ENCODE measurements at regions not wholly inside any gene's neighbourhood (a gene's known extent, or its start where the extent isn't known, plus 50 kb on each side); places are given as distances from the start of the nearest gene placed in this dataset.
A peak's percentile ranks its signal among the peaks of the same experiment; 100 is the strongest.

DNA sequence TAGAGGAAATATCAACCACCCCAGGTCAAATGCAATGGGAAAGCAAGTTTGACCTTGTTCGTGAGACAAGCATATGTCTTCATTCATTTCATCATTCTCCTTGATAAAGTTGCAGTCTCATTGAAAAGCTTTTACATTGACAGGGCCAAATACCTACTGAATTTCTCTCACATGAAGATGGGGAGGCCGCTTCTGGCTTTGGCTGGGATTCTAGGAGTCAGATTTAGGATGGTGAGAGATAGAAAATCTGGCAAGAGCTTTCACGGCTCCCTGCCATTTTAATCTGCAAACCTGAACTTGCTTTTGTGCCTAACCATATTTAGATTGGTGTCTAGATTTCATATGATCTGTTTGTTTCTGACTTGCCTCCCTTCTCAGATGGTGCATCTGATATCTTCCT is 88.0 kb downstream of the TMEM100 start:
- DNase-seq (ENCODE audit: low read depth): no peak

- no peak for DNase-seq (ENCODE audit: low read depth)
These were observed 89.8 kb downstream of the TMEM100 start for GRCh38 chr17:55632893-55633292.

GRCh38 chr17:55632236-55632635 is 90.4 kb downstream of the TMEM100 start:
- DNase-seq (ENCODE audit: low read depth): no peak

DNA sequence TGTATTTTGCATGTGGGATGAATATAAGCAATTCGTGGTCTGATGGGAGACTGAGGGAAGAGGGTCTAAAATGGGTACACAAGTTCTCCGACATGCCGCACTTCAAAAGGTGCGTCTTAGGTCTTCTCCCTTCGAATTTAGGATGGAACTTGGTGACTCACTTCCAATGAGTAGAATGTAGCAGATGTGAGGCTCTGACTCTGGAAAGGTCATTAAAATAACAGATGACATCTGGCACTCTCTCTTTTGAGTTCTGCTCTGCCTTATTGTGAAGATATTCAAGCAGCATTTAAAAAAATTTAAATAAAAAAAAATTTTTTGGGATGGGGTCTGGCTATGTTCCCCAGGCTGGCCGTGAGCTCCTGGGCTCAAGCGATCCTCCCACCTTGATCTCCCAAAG is 92.7 kb downstream of the TMEM100 start:
- DNase-seq (ENCODE audit: low read depth): no peak

- no peak for DNase-seq (ENCODE audit: low read depth)
These were observed 97.1 kb downstream of the TMEM100 start for GRCh38 chr17:55625521-55625920.

- no peak for DNase-seq (ENCODE audit: low read depth)
These were observed 97.8 kb downstream of the TMEM100 start for GRCh38 chr17:55624772-55625433.

- DNase-seq (ENCODE audit: low read depth): no peak
These were observed 100.1 kb downstream of the TMEM100 start for GRCh38 chr17:55622547-55622946.

GRCh38 chr17:55620945-55621344 is 101.7 kb downstream of the TMEM100 start:
- no peak for DNase-seq (ENCODE audit: low read depth)

GRCh38 chr17:55620023-55620422 is 102.6 kb downstream of the TMEM100 start:
- DNase-seq (ENCODE audit: low read depth): no peak

DNA sequence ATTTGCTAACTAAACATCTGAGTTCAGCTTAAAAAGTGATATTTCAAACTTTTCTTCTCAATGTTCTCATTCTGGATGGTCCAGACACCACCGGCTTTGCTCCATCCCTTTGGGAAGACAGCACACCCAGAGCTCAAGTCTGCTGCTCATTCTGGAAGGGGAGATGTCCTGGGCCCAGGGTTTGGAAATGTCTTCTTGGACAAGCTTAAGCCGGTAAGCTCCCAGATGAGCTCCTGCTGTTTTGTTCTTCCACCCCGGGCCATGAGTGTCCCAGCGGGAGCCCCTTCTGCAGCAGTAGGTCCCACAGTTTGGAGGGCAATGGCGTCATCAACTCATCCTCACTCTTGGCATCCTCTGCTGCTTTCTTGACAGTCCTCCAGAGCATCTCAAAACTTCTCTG is 105.2 kb downstream of the TMEM100 start:
- no peak for DNase-seq (ENCODE audit: low read depth)

- no peak for DNase-seq (ENCODE audit: low read depth)
These were observed 102.8 kb upstream of the SMIM36 start for GRCh38 chr17:55614061-55614460.

DNA sequence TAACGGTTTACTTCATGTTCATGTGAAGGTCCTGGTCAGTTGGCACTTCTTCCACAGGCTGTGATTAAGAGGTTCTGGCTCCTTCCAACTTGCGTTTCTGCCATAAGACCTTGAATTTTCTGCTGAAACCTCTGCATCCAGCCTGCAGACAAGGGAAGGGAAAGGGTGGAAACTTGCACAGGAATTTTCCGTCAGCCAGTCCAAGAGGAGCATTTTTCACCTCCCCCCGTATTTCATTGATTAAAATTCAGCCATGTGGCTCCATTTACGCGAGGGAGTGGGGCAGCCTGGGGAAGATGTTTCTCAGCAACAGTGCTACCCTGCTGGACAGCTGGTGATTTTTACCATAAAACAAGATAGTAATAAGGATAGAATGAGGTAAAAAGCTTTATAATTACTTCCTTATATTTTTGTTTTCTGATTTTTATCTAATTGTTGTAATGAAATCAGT is 101.5 kb upstream of the SMIM36 start:
- DNase-seq (ENCODE audit: low read depth): no peak

GRCh38 chr17:55607731-55608341 is 96.6 kb upstream of the SMIM36 start:
- no peak for DNase-seq (ENCODE audit: low read depth)

DNA sequence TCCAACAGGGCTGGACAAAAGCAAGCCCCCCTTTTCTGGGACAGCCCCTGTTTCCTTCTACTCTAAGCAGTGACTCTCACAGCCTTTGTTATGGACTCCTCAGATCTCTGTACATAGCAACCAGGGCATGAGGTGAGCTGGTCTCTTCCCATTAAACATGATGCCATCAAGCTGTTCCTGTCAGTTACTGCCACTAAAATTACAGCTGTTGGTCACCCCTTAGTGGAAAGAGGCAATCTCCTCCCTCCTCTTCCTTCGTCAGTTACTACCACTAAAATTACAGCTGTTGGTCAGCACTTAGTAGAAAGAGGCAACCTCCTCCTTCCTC is 95.2 kb upstream of the SMIM36 start:
- DNase-seq (ENCODE audit: low read depth): no peak

- no peak for DNase-seq (ENCODE audit: low read depth)
These were observed 94.6 kb upstream of the SMIM36 start for GRCh38 chr17:55605705-55606487.

GRCh38 chr17:55601874-55602364 is 90.7 kb upstream of the SMIM36 start:
- peak; percentile 8 for DNase-seq (ENCODE audit: low read depth)

- DNase-seq (ENCODE audit: low read depth): no peak
These were observed 87.2 kb upstream of the SMIM36 start for GRCh38 chr17:55598495-55598894.

GRCh38 chr17:55588446-55589242 is 77.4 kb upstream of the SMIM36 start:
- DNase-seq (ENCODE audit: low read depth): no peak

DNA sequence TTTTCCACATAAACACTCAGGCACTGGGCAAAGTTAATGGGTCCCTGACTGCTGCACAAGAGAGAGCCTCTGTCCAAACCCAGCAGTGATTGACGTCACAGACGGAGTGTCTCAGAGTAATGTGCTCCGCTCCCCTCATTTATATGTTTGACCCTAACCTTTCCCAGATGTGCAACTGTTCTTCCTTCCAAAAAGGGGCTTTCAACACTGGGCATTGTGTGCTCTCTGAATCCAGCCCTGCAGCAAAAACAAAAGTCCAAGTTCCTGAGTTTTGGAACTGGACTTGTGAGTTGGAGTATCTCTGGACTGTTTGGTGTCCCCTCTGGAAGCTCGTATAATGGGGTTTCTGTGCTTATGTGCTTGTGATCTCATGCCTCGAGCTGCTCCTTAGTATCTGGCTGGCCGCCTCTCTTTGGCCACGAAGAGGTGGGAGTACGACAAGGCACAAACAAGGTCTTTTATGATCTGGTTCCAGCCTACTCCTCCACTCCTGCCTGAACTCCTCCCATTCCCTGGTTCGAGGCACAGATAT is 76.4 kb upstream of the SMIM36 start:
- DNase-seq (ENCODE audit: low read depth): no peak

- DNase-seq (ENCODE audit: low read depth): no peak
These were observed 74.4 kb upstream of the SMIM36 start for GRCh38 chr17:55585629-55586028.

DNA sequence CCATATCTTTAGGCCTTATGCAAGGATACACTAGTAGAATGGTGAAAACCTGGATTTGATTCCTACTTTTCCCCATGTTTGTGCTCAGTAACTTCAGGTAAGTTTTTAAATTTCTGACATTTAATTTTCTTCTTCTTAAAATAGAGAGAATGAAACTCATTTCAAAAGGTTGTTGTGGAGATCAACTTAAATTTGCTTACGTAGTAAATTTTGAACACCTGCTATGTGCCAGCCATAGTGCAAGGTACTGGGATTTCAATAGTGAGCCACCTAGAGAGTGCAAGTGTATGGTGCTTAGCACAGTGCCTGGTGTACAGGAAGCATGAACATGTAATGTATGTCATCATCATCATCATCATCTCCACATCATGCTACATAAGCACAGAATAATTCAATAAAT is 73.6 kb upstream of the SMIM36 start:
- DNase-seq (ENCODE audit: low read depth): no peak

DNA sequence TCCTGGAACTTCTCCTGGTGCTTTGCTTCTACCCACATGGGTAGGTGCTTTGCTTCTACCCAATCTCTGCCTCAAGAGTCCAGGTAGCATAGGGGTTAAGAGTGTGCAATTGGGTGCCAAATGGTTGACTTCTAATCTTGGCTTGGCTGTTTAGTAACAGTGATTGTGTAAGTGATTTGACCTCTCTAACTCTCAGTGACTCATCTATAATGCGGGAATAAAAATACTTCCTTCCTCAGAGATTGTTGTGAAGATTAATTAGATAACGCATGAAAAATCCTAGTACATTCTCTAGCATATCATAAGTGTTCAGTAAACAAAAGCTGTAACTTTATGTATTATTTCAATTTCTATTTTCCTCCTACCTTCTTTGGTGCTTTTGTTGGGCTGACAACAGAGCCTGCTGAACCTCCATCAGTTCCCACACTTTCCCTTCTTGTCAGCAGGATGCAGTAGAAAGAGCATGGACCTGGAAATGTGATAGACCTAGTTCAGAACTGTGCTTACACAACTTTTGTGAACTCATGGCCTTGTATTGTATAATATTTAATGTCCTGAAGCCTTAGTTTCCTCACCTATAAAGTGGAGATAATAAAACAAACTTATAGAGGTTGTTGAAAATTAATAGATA is 72.9 kb upstream of the SMIM36 start:
- DNase-seq (ENCODE audit: low read depth): no peak

Data from CMK (cell line).